GM12878 (cell line): ENCODE measurements at regions not wholly inside any gene's neighbourhood (a gene's known extent, or its start where the extent isn't known, plus 50 kb on each side); places are given as distances from the start of the nearest gene placed in this dataset.

Experiments
- ATAC-seq: fragments of 200-7000 bp; cut with Tn5 transposase; 3 replicates; pipeline ENCODE4 v1.9.1; 2020; ENCODE audit warnings: mild to moderate bottlenecking, moderate library complexity
- BruUV-seq: library from RNA; stranded (reverse); fragments of 400-500 nt; replicated peaks from 2 replicates; lab custom pipeline; 2021; lab: Mats Ljungman, UMichigan
- CTCF ChIA-PET: fragments of 300-600 bp; sonication (Branson Sonifier 250); formaldehyde crosslinking; extraction: SDS; loops from one replicate; lab custom pipeline; 2021; ENCODE audit warnings: inconsistent platforms; lab: Yijun Ruan, JAX
- POLR2A ChIA-PET: fragments of 350-600 bp; formaldehyde crosslinking; extraction: SDS; loops from one replicate; lab custom pipeline; 2021; ENCODE audit warnings: inconsistent platforms; lab: Charles Lee
- RAD21 ChIA-PET: fragments of 300-600 bp; sonication (Branson Sonifier 250); formaldehyde crosslinking; loops from one replicate; lab custom pipeline; 2023; ENCODE audit warnings: antibody characterized with exemption; ENCODE audit not compliant: unreplicated experiment; lab: Charles Lee
- SMC1A ChIA-PET: fragments of 300-600 bp; sonication (Branson Sonifier 250); formaldehyde crosslinking; loops from one replicate; lab custom pipeline; 2023; ENCODE audit not compliant: unreplicated experiment, uncharacterized antibody; lab: Charles Lee
- DNase-seq: peaks from one replicate; pipeline ENCODE4 v3.0.0-alpha.2; 2011; ENCODE audit warnings: low read depth, low spot score
- FAIRE-seq: peaks from 3 replicates; lab custom pipeline; 2011; peaks lifted over from hg19 to GRCh38; lab: Jason Lieb, UNC
- H2AFZ ChIP-seq: 2 replicates; pipeline ENCODE4 v1.6.0; 2011; ENCODE audit warnings: low read depth, low read length, control low read depth; ENCODE audit not compliant: control insufficient read depth
- H3K27ac ChIP-seq: 2 replicates; pipeline ENCODE4 v1.5.1; 2011; ENCODE audit warnings: control low read depth; ENCODE audit not compliant: control insufficient read depth, insufficient read depth
- H3K27me3 ChIP-seq, 2 experiments: replicated peaks in 1 of 2; 2 replicates each; pipeline versions ENCODE4 v1.6.0 to v1.6.1; 2011; ENCODE audit warnings: low read length in 1 of 2; ENCODE audit not compliant: control insufficient read depth in 2 of 2, insufficient read depth in 2 of 2
- H3K36me3 ChIP-seq, 2 experiments: 2 replicates each; pipeline ENCODE4 v1.5.1; 2011; ENCODE audit warnings: low read length in 1 of 2; ENCODE audit not compliant: control insufficient read depth in 2 of 2, insufficient read depth in 2 of 2
- H3K4me1 ChIP-seq: 2 replicates; pipeline ENCODE4 v1.6.1; 2011; ENCODE audit warnings: mild to moderate bottlenecking, low read length, moderate library complexity, mixed read lengths; ENCODE audit not compliant: control insufficient read depth, insufficient read depth
- H3K4me2 ChIP-seq: 2 replicates; pipeline ENCODE4 v1.6.0; 2011; ENCODE audit warnings: control low read depth; ENCODE audit not compliant: control insufficient read depth, insufficient read depth
- H3K4me3 ChIP-seq: fragments of 200-600 bp; sonication (generic); 2 replicates; pipeline ENCODE4 v1.5.1; 2016
- H3K79me2 ChIP-seq: 2 replicates; pipeline ENCODE4 v1.6.0; 2011; ENCODE audit warnings: low read length; ENCODE audit not compliant: control insufficient read depth, insufficient read depth
- H3K9ac ChIP-seq: 2 replicates; pipeline ENCODE4 v1.8.0; 2011; ENCODE audit warnings: low read length, control low read depth, mixed read lengths; ENCODE audit not compliant: control insufficient read depth, insufficient read depth
- H3K9me3 ChIP-seq: replicated peaks from 3 replicates; pipeline ENCODE4 v1.5.1; 2011; ENCODE audit warnings: mild to moderate bottlenecking, low read length; ENCODE audit not compliant: control insufficient read depth, insufficient read depth
- H4K20me1 ChIP-seq: 2 replicates; pipeline ENCODE4 v1.6.0; 2011; ENCODE audit not compliant: control insufficient read depth, insufficient read depth
- CREB1 ChIP-seq: IDR thresholded peaks from 2 replicates; pipeline ENCODE4 v1.6.1; 2012; ENCODE audit warnings: low read depth, mild to moderate bottlenecking, inconsistent platforms
- EGR1 ChIP-seq, 2 experiments: IDR thresholded peaks; 1 replicate in 1 of 2; 2 replicates in 1 of 2; pipeline ENCODE4 v1.6.1; 2011 to 2012; ENCODE audit warnings: low read depth in 2 of 2, low read length in 2 of 2, borderline replicate concordance in 1 of 2, mild to moderate bottlenecking in 1 of 2, moderate library complexity in 1 of 2
- EZH2 ChIP-seq: IDR thresholded peaks from 2 replicates; pipeline ENCODE4 v1.6.1; 2012; ENCODE audit warnings: low read depth, mild to moderate bottlenecking, control low read depth, inconsistent platforms, low read length, borderline replicate concordance; ENCODE audit not compliant: control insufficient read depth
- HDAC2 ChIP-seq: fragments of 200-600 bp; sonication (generic); IDR thresholded peaks from 2 replicates; pipeline ENCODE4 v1.6.1; 2017
- IKZF2 ChIP-seq, 2 experiments: fragments of 450-650 bp; IDR thresholded peaks; 2 replicates each; pipeline ENCODE4 v1.6.1; 2017; ENCODE audit warnings: mild to moderate bottlenecking in 2 of 2, moderate library complexity in 2 of 2
- MEF2A ChIP-seq: IDR thresholded peaks from 2 replicates; pipeline ENCODE4 v1.6.1; 2011; ENCODE audit warnings: low read depth, mild to moderate bottlenecking, low read length, moderate library complexity; ENCODE audit not compliant: insufficient read depth
- RFX5 ChIP-seq: IDR thresholded peaks from 2 replicates; pipeline ENCODE4 v1.6.1; 2011; ENCODE audit warnings: low read depth, low read length, improper control_type of control experiment
- SMAD5 ChIP-seq: IDR thresholded peaks from 2 replicates; pipeline ENCODE4 v1.6.1; 2016; ENCODE audit warnings: antibody characterized with exemption, low read depth
- STAT1 ChIP-seq: fragments of 450-650 bp; conservative IDR thresholded peaks from 2 replicates; pipeline ENCODE4 v1.6.1; 2014; ENCODE audit warnings: antibody characterized with exemption, mild to moderate bottlenecking
- TARDBP ChIP-seq: IDR thresholded peaks from 2 replicates; pipeline ENCODE4 v1.6.1; 2016; ENCODE audit warnings: borderline replicate concordance
- ZNF622 ChIP-seq: fragments of 450-650 bp; IDR thresholded peaks from 2 replicates; pipeline ENCODE4 v1.6.1; 2017; ENCODE audit warnings: mild to moderate bottlenecking, inconsistent platforms
- WGBS: methylation state at CpG from one replicate; pipeline ENCODE4 v1.1.6; 2016; ENCODE audit warnings: low lambda C conversion rate; ENCODE audit not compliant: insufficient replicate concordance, insufficient coverage; ENCODE audit errors: missing lambda C conversion rate; 5-methylcytosine and 5-hydroxymethylcytosine counted together
- in situ Hi-C: fragments of 300-500 bp; cut with MboI; formaldehyde crosslinking; loops from 9 replicates; pipeline ENCODE4 v1.14.3; 2018; ENCODE audit warnings: mixed read lengths
- intact Hi-C: fragments of 100-400 bp; cut with micrococcal nuclease; formaldehyde crosslinking; loops from one replicate; pipeline ENCODE4 v1.14.2; 2022; ENCODE audit not compliant: unreplicated experiment
- TF ChIP-seq, protein P1 (sequence below): IDR thresholded peaks from 2 replicates; pipeline ENCODE4 v1.6.1; 2011; ENCODE audit warnings: borderline replicate concordance, low read depth, mild to moderate bottlenecking, moderate library complexity, mixed read lengths, low read length; ENCODE audit not compliant: insufficient read depth; ENCODE audit errors: extremely low read length
- TF ChIP-seq, protein P2 (sequence below): fragments of 450-650 bp; IDR thresholded peaks from 2 replicates; pipeline ENCODE4 v1.6.1; 2016; ENCODE audit warnings: mild to moderate bottlenecking
- TF ChIP-seq, protein P3 (sequence below): fragments of 450-650 bp; conservative IDR thresholded peaks from 2 replicates; pipeline ENCODE4 v1.6.1; 2017; ENCODE audit warnings: mild to moderate bottlenecking, moderate library complexity

GRCh38 chr3:168545591-168545990 is 449.9 kb upstream of the GOLIM4 start:
- in situ Hi-C loops: no loop called here
- H3K4me3 ChIP-seq: no peak overlapping the region
- no peaks in the 10 kb centered on the region for H3K79me2 ChIP-seq
- H4K20me1 ChIP-seq: no peaks in the 10 kb centered on the region
- H2AFZ ChIP-seq: no peak overlapping the region
- ChIA-PET POLR2A (no interaction called here), CTCF (interaction anchor here (1.0 to 2.8 kb wide), 3 partner anchors 32 to 74 kb away, joined by 3 to 7 read pairs (median 6); no protein-coding TSS in a partner anchor), RAD21 (interaction anchor here (2.5 kb wide), 1 partner anchor 34 kb away, joined by 10 read pairs; no protein-coding TSS in a partner anchor), SMC1A (interaction anchor here (1.6 to 2.3 kb wide), 2 partner anchors 11 to 75 kb away, joined by 5 to 10 read pairs; no protein-coding TSS in a partner anchor)
- peak; percentile 36 for ATAC-seq
- FAIRE-seq: no peak
- TF ChIP-seq IKZF2 (IDR thresholded peaks at IDR 0.05) (no peak), STAT1 (no peak), CREB1 (no peak), SMAD5 (no peak), RFX5 (no peak), HDAC2 (no peak), MEF2A (no peak), EZH2 (no peak), ZNF622 (no peak), TARDBP (no peak), EGR1 (IDR thresholded peaks at IDR 0.05; ENCODE audit: borderline replicate concordance in 1 of 2, low read depth in 2 of 2, low read length in 2 of 2) (no peak)
- TF ChIP-seq, protein P1, sequence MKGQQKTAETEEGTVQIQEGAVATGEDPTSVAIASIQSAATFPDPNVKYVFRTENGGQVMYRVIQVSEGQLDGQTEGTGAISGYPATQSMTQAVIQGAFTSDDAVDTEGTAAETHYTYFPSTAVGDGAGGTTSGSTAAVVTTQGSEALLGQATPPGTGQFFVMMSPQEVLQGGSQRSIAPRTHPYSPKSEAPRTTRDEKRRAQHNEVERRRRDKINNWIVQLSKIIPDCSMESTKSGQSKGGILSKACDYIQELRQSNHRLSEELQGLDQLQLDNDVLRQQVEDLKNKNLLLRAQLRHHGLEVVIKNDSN: no peak
- TF ChIP-seq, protein P2, sequence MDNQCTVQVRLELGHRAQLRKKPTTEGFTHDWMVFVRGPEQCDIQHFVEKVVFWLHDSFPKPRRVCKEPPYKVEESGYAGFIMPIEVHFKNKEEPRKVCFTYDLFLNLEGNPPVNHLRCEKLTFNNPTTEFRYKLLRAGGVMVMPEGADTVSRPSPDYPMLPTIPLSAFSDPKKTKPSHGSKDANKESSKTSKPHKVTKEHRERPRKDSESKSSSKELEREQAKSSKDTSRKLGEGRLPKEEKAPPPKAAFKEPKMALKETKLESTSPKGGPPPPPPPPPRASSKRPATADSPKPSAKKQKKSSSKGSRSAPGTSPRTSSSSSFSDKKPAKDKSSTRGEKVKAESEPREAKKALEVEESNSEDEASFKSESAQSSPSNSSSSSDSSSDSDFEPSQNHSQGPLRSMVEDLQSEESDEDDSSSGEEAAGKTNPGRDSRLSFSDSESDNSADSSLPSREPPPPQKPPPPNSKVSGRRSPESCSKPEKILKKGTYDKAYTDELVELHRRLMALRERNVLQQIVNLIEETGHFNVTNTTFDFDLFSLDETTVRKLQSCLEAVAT: no peak
- TF ChIP-seq, protein P3, sequence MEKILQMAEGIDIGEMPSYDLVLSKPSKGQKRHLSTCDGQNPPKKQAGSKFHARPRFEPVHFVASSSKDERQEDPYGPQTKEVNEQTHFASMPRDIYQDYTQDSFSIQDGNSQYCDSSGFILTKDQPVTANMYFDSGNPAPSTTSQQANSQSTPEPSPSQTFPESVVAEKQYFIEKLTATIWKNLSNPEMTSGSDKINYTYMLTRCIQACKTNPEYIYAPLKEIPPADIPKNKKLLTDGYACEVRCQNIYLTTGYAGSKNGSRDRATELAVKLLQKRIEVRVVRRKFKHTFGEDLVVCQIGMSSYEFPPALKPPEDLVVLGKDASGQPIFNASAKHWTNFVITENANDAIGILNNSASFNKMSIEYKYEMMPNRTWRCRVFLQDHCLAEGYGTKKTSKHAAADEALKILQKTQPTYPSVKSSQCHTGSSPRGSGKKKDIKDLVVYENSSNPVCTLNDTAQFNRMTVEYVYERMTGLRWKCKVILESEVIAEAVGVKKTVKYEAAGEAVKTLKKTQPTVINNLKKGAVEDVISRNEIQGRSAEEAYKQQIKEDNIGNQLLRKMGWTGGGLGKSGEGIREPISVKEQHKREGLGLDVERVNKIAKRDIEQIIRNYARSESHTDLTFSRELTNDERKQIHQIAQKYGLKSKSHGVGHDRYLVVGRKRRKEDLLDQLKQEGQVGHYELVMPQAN: no peak
- intact Hi-C loops: no loop called here
- H3K27ac ChIP-seq: no peak overlapping the region
- no peak overlapping the region for H3K9ac ChIP-seq
- H3K36me3 ChIP-seq: no peaks in the 10 kb centered on the region
- no peak overlapping the region for H3K4me2 ChIP-seq
- no peaks in the 10 kb centered on the region for H3K4me1 ChIP-seq
- H3K9me3 ChIP-seq: no peaks in the 10 kb centered on the region
- no peaks in the 10 kb centered on the region for H3K27me3 ChIP-seq
- no TSS peak for BruUV-seq
- DNase-seq: no peak
- 0% methylated on average over 1 of the region's 1 CpG for WGBS
